GM12874 (cell line): ENCODE measurements at regions not wholly inside any gene's neighbourhood (a gene's known extent, or its start where the extent isn't known, plus 50 kb on each side); places are given as distances from the start of the nearest gene placed in this dataset.

Source experiments
- TF ChIP-seq, protein P1 (sequence below): IDR thresholded peaks from 2 replicates; pipeline ENCODE4 v1.5.1; 2011; ENCODE audit warnings: low read depth, mild to moderate bottlenecking, control low read depth, low read length, moderate library complexity; ENCODE audit not compliant: insufficient read depth

DNA sequence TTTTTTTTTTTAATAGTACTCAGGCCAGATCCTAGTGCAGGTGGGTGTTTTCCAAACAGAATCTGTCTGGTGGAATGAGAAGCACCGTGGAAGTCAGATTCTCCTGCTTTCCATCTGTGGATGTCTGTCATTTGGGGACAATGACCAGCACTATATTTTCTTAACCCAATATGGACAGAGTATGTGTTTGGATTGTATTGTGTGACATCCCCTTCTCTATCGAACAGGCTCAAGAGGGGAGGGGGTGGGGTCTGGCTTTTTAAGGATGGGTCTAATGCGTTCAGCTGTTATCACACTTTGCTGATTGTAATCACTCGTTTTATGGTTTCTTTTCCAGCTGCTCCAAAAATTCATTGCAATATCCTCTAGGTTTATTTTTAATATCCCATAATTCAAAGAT, 197.5 kb upstream of the CEP162 start:
- TF ChIP-seq, protein P1, sequence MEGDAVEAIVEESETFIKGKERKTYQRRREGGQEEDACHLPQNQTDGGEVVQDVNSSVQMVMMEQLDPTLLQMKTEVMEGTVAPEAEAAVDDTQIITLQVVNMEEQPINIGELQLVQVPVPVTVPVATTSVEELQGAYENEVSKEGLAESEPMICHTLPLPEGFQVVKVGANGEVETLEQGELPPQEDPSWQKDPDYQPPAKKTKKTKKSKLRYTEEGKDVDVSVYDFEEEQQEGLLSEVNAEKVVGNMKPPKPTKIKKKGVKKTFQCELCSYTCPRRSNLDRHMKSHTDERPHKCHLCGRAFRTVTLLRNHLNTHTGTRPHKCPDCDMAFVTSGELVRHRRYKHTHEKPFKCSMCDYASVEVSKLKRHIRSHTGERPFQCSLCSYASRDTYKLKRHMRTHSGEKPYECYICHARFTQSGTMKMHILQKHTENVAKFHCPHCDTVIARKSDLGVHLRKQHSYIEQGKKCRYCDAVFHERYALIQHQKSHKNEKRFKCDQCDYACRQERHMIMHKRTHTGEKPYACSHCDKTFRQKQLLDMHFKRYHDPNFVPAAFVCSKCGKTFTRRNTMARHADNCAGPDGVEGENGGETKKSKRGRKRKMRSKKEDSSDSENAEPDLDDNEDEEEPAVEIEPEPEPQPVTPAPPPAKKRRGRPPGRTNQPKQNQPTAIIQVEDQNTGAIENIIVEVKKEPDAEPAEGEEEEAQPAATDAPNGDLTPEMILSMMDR, result no peak

DNA sequence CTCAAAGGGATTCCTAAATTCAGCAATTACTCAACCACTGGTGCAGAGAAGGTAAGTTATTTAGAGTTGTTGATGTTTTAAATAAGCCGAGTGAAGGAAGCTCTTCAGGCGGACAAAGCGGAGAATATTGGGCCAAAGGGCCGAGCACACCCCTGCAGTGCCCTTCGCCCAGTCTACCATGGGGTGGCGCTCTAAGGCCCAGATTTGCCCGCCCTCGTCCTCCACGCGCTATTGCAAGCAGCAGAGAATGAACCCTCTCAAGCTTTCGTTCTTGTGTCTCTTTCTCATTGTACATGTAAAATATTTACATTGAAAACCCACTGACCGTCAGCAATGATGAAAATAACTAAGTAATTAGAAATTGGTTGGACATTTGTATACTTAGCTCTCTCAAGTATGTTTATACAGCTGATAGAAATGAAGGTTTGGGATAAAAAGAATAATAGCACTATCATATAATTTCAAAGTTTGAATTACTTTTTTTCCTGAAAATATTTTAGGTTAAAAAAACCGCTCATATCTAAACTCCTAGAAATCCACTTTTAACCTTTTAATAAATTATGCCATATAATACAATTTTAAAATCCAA, 195.0 kb upstream of the CEP162 start:
- TF ChIP-seq, protein P1, result peak; percentile 86

DNA sequence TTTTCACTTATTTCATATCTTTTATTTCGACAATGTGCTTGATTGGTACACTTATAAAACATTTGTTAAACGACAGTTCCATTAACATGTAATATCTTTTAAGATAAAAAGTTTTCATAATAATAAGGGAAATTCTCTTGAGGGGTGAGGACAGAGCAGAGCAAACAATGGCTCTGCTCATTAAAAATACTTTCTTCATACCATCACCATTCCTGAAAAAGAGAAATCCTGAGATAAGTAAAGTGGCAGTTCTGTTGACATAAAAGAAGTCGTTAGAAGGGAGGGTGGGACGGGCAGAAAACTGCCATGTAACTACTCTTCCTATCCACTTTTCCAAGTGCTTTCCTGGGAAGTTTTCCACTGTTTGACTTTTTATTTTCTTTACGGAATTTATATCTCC, 193.6 kb upstream of the CEP162 start:
- TF ChIP-seq, protein P1, result no peak

DNA sequence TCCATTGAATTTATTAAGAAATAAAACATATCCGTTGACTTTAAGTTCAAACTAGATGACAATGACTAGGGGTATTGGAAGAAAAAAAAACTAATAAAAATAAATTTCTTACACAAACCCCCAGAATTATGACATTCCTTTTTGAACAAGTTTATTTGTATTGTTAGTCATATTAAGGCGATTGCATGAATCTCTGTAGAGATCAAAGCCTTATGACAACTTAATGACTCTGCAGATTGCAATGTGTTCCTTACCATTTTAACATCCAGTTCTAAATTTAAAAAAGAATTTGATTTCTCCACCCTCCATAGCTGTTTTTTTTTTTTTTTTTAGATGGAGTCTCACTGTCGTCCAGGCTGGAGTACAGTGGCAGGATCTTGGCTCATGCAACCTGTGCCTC, 189.8 kb upstream of the CEP162 start:
- TF ChIP-seq, protein P1, result no peak

DNA sequence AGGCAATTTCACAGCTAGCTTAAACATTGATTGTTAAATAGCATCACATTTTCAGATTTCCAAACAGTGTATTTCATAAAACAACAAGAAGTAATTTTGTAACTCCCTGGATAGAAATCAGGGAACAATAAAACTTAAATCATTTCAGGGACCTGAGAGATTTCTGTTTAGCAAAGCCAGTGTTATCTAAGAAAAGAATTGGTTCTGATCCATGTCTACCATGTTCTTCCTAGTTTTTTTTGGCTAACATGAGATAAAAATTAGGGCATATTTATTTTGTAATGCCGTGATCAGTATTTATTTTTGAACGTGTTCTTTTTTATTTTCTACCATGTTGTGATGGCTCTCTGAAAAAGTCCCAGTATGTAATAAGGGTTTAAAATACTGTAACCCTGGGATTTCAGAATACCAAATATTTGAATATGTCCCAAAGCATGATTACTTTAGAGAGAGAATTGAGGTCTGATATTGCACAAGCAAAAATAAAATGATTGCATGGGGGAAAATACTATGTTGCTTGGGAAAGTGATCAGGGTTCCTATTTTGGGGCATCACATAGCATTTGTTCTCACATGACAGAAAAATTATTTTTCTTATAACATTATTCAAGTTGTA, 188.7 kb upstream of the CEP162 start:
- TF ChIP-seq, protein P1, result no peak

DNA sequence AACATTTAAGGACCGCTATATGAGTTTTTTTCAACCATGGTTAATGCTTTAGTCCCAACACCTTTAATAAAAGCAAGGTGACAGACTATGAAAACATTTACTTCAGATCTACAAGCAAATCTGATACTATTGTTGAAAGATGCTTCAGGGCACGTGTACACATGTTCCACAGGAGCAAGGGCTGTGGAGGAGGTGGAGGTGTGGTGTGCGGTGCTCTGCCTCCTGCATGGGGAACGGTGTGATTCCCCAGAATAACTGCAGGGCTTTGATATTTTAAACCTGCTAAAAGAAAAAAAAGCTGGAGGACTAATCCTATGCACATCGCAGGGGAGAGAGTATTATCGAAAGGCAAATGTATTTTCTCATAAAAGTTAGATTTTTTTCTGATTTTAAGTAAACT, 188.1 kb upstream of the CEP162 start:
- TF ChIP-seq, protein P1, result no peak

DNA sequence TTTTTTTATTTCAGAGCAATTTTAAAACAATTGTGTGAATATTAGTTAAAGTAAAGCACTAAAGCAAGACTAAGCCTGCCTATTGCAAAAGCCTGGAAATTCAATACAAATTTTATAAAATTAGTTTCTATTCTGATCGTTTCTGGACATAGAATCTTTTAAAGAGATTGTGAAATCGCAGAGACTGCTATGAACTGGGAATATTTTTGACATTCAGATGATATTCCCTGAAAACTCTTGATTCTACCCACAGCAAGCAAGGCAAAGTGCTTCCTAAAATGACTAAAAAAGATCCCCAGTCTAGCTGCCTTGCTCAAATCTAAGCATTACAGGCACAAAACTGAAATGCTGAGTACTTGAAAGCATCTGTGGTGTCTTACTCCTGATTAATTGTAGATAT, 187.6 kb upstream of the CEP162 start:
- TF ChIP-seq, protein P1, result no peak

DNA sequence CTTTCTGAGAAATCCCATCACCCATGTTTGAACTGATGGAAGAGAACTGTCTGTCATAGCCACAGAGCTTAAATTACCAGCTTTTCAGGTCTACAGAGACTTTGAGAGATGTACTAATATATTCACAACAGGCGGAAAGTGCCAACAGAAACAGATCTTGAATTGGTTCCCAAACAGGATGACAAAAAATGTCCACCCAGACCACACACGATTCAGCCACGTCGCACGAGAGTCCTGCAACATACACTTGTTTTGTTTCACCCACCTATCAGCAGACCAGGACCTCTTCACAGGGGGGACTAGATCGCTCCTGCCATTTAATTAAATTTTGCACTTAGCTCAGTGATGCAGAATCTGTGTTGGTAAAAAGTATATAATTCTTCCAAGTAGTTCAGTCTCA, 187.1 kb upstream of the CEP162 start:
- TF ChIP-seq, protein P1, result no peak
